CD4-positive, alpha-beta T cell (primary cell): ENCODE measurements at regions not wholly inside any gene's neighbourhood (a gene's known extent, or its start where the extent isn't known, plus 50 kb on each side); places are given as distances from the start of the nearest gene placed in this dataset.

Experiments used
- ATAC-seq: fragments of 200-7000 bp; cut with Tn5 transposase; one replicate; pipeline ENCODE4 v1.10.0; 2022; ENCODE audit warnings: mild to moderate bottlenecking; ENCODE audit not compliant: poor library complexity
- CTCF ChIA-PET: fragments of 350-600 bp; sonication (Branson Sonifier 250); formaldehyde crosslinking; loops from one replicate; lab custom pipeline; 2021; ENCODE audit warnings: antibody characterized with exemption, inconsistent platforms; lab: Charles Lee
- POLR2A ChIA-PET: fragments of 350-600 bp; sonication (Branson Sonifier 250); formaldehyde crosslinking; loops from one replicate; lab custom pipeline; 2021; ENCODE audit warnings: antibody characterized with exemption, inconsistent platforms; lab: Charles Lee
- DNase-seq, 14 experiments: peaks; one replicate each; pipeline ENCODE4 v3.0.0-alpha.2; 2013 to 2020; ENCODE audit warnings: mixed read lengths in 2 of 14
- H3K27ac ChIP-seq, 2 donors: one replicate each; pipeline versions ENCODE4 v1.5.1 to v1.7.0; 2013; ENCODE audit warnings: low read length in 2 of 2, low read depth in 1 of 2, mild to moderate bottlenecking in 1 of 2
- H3K27me3 ChIP-seq, 2 experiments: 1 replicate in 1 of 2; 2 replicates in 1 of 2; pipeline versions ENCODE4 v1.6.1 to v1.7.0; 2013; ENCODE audit warnings: low read length in 2 of 2, control low read depth in 1 of 2, mild to moderate bottlenecking in 1 of 2, moderate library complexity in 1 of 2; ENCODE audit not compliant: insufficient read depth in 2 of 2, control insufficient read depth in 1 of 2
- H3K36me3 ChIP-seq: one replicate; pipeline ENCODE4 v1.6.1; 2013; ENCODE audit warnings: low read length, control low read depth; ENCODE audit not compliant: insufficient read depth
- H3K4me1 ChIP-seq: one replicate; pipeline ENCODE4 v1.6.1; 2013; ENCODE audit warnings: low read length, control low read depth; ENCODE audit not compliant: insufficient read depth
- H3K4me3 ChIP-seq: one replicate; pipeline ENCODE4 v1.5.1; 2013; ENCODE audit warnings: mild to moderate bottlenecking, low read length, moderate library complexity
- H3K9me3 ChIP-seq, 2 experiments: 1 replicate in 1 of 2; 2 replicates in 1 of 2; pipeline versions ENCODE4 v1.6.1 to v1.7.0; 2013; ENCODE audit warnings: low read length in 2 of 2, mild to moderate bottlenecking in 2 of 2, control low read depth in 1 of 2, moderate library complexity in 1 of 2; ENCODE audit not compliant: control insufficient read depth in 1 of 2, insufficient read depth in 1 of 2
- H3K27ac Mint-ChIP-seq: one replicate; pipeline ENCODE4 v1.8.0; 2020; ENCODE audit warnings: mixed read lengths
- H3K27me3 Mint-ChIP-seq: one replicate; pipeline ENCODE4 v1.8.0; 2021; ENCODE audit warnings: mixed read lengths
- H3K36me3 Mint-ChIP-seq: one replicate; pipeline ENCODE4 v1.8.0; 2021; ENCODE audit warnings: low read depth, mixed read lengths
- H3K4me1 Mint-ChIP-seq: one replicate; pipeline ENCODE4 v1.8.0; 2021; ENCODE audit warnings: low read depth, mixed read lengths
- H3K4me3 Mint-ChIP-seq: one replicate; pipeline ENCODE4 v1.8.0; 2020; ENCODE audit warnings: mild to moderate bottlenecking, mixed read lengths
- H3K9me3 Mint-ChIP-seq: one replicate; pipeline ENCODE4 v1.8.0; 2020; ENCODE audit warnings: mixed read lengths
- CTCF ChIP-seq: fragments of 200-600 bp; IDR thresholded peaks from one replicate; pipeline ENCODE4 v1.8.0; 2022; ENCODE audit warnings: antibody characterized with exemption, mild to moderate bottlenecking
- intact Hi-C, 2 experiments: fragments of 100-400 bp; cut with DNase I in 1 of 2; cut with micrococcal nuclease in 1 of 2; formaldehyde crosslinking; loops; one replicate each; pipeline versions ENCODE4 v1.15.1 to v1.9.0; 2023 to 2025; cut with DNase I, micrococcal nuclease

- Histone ChIP-seq H3K4me1 (no peaks in the 10 kb centered on the region), H3K27me3 (no peaks in the 10 kb centered on the region), H3K4me3 (no peak overlapping the region), H3K9me3 (peaks cover 0 to 15% of the 10 kb centered on the region in 2 experiments), H3K36me3 (no peaks in the 10 kb centered on the region), H3K27ac (no peak overlapping the region)
- no peaks in the 10 kb centered on the region for H3K36me3 Mint-ChIP-seq
- no peak overlapping the region for H3K27ac Mint-ChIP-seq
- ChIA-PET POLR2A (no interaction called here), CTCF (no interaction called here)
- ATAC-seq, result no peak
- intact Hi-C loops, result no loop called here
- peaks cover 4% of the 10 kb centered on the region for H3K9me3 Mint-ChIP-seq
- H3K27me3 Mint-ChIP-seq, result no peaks in the 10 kb centered on the region
- no peaks in the 10 kb centered on the region for H3K4me1 Mint-ChIP-seq
- TF ChIP-seq CTCF, result no peak
- DNase-seq, result no peak
- no peak overlapping the region for H3K4me3 Mint-ChIP-seq
These were observed 69.1 kb downstream of the FOXA2 start for GRCh38 chr20:22515264-22515663.

GRCh38 chr20:22513574-22513973, 70.8 kb downstream of the FOXA2 start:
- H3K4me3 ChIP-seq, result no peak overlapping the region
- CTCF ChIA-PET, result no interaction called here
- peaks cover 3% of the 10 kb centered on the region for H3K9me3 Mint-ChIP-seq
- TF ChIP-seq CTCF, result no peak
- ATAC-seq, result no peak
- H3K27me3 Mint-ChIP-seq, result no peaks in the 10 kb centered on the region
- H3K4me3 Mint-ChIP-seq, result no peak overlapping the region
- H3K9me3 ChIP-seq, result peaks cover 0 to 9% of the 10 kb centered on the region in 2 experiments
- H3K36me3 ChIP-seq, result no peaks in the 10 kb centered on the region
- H3K27ac ChIP-seq, result no peak overlapping the region
- H3K27me3 ChIP-seq, result no peaks in the 10 kb centered on the region
- H3K36me3 Mint-ChIP-seq, result no peaks in the 10 kb centered on the region
- H3K4me1 ChIP-seq, result no peaks in the 10 kb centered on the region
- no peaks in the 10 kb centered on the region for H3K4me1 Mint-ChIP-seq
- DNase-seq, result no peak
- intact Hi-C loops, result no loop called here
- no peak overlapping the region for H3K27ac Mint-ChIP-seq
- POLR2A ChIA-PET, result no interaction called here

- TF ChIP-seq CTCF, result no peak
- Histone ChIP-seq H3K36me3 (no peaks in the 10 kb centered on the region), H3K4me3 (no peak overlapping the region), H3K4me1 (no peaks in the 10 kb centered on the region), H3K27ac (no peak overlapping the region), H3K9me3 (peaks cover 0 to 9% of the 10 kb centered on the region in 2 experiments), H3K27me3 (no peaks in the 10 kb centered on the region)
- no peak overlapping the region for H3K27ac Mint-ChIP-seq
- H3K27me3 Mint-ChIP-seq, result no peaks in the 10 kb centered on the region
- no peaks in the 10 kb centered on the region for H3K4me1 Mint-ChIP-seq
- ATAC-seq (no peak), DNase-seq (no peak)
- H3K36me3 Mint-ChIP-seq, result no peaks in the 10 kb centered on the region
- no peak overlapping the region for H3K4me3 Mint-ChIP-seq
- ChIA-PET CTCF (no interaction called here), POLR2A (no interaction called here)
- intact Hi-C loops, result no loop called here
- H3K9me3 Mint-ChIP-seq, result no peaks in the 10 kb centered on the region
These were observed 71.4 kb downstream of the FOXA2 start for GRCh38 chr20:22512911-22513489.
